ENCODE measurements at regions not wholly inside any gene's neighbourhood (a gene's known extent, or its start where the extent isn't known, plus 50 kb on each side); places are given as distances from the start of the nearest gene placed in this dataset.

DNA sequence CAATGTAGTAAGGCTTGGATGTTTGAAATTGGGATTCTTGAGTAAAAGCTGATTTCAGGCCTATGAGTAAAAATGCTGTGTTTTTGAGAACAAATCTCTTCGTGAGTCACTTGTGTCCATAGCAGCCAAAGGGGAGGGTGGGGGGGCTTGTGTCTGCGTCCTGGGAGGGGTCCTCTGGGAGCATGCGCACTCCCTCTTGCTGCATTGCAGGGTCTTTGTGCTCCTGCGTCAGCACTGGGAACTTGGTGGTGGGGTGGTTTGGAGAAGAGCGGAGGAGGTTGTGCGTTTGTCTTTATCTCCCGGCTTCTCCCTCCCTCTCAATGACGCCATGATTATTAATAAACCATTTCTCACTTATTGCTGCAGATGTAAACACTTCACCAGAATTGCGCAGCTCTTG, 75.9 kb upstream of the NDN start:
- TF ChIP-seq GATA2 (IDR thresholded peaks at IDR 0.05; ENCODE audit: low read depth, low read length) (no peak), GATA3 (IDR thresholded peaks at IDR 0.05; ENCODE audit: low read depth, low read length) (no peak)

Measured in SH-SY5Y (cell line).